ENCODE measurements at regions not wholly inside any gene's neighbourhood (a gene's known extent, or its start where the extent isn't known, plus 50 kb on each side); places are given as distances from the start of the nearest gene placed in this dataset.

DNA sequence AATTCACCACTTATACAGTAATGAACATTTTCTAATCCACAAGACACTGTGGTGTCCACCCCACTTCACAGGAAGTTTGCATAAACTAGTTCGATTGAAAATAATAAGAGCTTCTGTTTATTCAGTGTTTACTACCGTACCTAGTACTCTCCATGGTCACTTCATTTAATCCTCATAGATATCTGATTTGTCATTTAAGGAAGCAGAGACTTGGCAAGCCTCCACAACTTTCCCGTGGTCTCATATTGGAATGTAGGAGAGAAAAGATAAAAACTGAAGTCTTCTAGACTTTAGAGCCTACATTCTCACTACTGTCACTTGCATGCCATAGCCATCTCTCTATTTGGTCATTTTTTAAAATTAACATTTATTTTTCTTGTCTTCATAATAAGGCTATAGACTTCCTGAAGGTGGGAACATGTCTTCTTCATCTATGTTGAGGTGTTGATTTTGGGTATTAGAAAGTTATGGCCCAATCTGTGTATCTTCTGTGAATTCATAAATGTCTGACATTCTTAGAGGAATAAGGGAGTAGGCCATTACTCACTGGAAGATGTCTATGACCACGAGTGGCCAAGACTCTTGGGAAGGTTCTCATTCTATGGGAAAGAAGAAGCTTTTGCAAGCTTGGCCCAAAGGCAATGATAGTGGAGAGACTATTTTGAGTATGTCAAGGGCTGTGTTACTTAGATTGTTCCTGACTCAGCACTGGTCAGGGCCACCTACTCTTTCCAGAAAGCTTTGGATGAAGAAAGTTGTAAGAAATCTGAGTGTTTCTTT is 423.7 kb downstream of the LRIG3 start:
- TF ChIP-seq, protein P1, sequence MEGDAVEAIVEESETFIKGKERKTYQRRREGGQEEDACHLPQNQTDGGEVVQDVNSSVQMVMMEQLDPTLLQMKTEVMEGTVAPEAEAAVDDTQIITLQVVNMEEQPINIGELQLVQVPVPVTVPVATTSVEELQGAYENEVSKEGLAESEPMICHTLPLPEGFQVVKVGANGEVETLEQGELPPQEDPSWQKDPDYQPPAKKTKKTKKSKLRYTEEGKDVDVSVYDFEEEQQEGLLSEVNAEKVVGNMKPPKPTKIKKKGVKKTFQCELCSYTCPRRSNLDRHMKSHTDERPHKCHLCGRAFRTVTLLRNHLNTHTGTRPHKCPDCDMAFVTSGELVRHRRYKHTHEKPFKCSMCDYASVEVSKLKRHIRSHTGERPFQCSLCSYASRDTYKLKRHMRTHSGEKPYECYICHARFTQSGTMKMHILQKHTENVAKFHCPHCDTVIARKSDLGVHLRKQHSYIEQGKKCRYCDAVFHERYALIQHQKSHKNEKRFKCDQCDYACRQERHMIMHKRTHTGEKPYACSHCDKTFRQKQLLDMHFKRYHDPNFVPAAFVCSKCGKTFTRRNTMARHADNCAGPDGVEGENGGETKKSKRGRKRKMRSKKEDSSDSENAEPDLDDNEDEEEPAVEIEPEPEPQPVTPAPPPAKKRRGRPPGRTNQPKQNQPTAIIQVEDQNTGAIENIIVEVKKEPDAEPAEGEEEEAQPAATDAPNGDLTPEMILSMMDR (IDR thresholded peaks at IDR 0.05; ENCODE audit: insufficient read depth, low read depth, low read length) = no peak

GRCh38 chr12:58500399-58500798 is 419.9 kb downstream of the LRIG3 start:
- peak; percentile 48 for DNase-seq (ENCODE audit: low read depth)
- H3K4me3 ChIP-seq (ENCODE audit: low read depth, low read length) = no peak overlapping the region
- TF ChIP-seq, protein P1 (IDR thresholded peaks at IDR 0.05; ENCODE audit: insufficient read depth, low read depth, low read length) = no peak

More for the DNA sequence above, 423.7 kb downstream of the LRIG3 start:
- DNase-seq (ENCODE audit: low read depth) = no peak
- no peak overlapping the region for H3K4me3 ChIP-seq (ENCODE audit: low read depth, low read length)

- DNase-seq (ENCODE audit: low read depth) = peak; percentile 78
Observed at GRCh38 chr12:58502226-58502625, 418.1 kb downstream of the LRIG3 start.

DNA sequence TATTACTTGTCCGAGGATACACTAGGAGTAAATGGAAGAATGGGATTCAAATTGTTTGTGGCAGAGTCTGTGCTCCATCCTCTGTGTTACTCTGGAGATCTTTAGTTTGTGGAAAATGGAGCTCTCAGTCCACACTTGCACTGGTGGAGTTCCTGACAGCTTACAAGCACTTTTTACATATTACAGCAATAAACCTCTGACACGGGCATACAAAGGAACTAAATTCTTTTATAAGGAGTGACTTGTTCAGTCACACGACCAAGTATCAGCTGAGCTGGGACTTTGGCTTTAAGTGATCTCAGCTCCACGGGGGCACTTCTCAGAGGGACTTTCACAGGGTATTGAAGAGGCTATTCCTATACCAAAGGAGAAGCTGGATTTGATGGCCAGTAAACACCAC is 417.5 kb downstream of the LRIG3 start:
- H3K4me3 ChIP-seq (ENCODE audit: low read depth, low read length) = no peak overlapping the region
- peak; percentile 67 for DNase-seq (ENCODE audit: low read depth)
- TF ChIP-seq, protein P1 (IDR thresholded peaks at IDR 0.05; ENCODE audit: insufficient read depth, low read depth, low read length) = no peak

More at GRCh38 chr12:58502226-58502625, 418.1 kb downstream of the LRIG3 start:
- TF ChIP-seq, protein P1 (IDR thresholded peaks at IDR 0.05; ENCODE audit: insufficient read depth, low read depth, low read length) = no peak
- H3K4me3 ChIP-seq (ENCODE audit: low read depth, low read length) = no peak overlapping the region

DNA sequence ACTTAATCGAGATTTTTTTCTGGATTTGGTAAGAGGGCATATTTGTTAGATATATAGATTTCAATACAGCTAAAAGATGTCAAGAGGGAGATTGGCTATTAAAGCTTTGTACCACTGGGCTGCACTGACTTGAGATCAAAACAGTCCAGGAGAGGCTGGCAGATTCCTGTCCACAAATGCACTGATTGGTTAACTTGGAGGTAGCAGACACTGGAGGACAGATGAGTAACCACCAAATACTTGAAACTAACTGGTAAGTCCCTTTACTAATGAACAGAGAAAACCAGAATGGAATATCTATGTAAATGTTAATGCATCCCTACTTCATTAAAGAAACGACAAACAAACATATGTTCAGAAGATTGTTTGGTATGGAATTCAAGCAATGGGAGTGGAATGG is 416.6 kb downstream of the LRIG3 start:
- DNase-seq (ENCODE audit: low read depth) = no peak
- TF ChIP-seq, protein P1 (IDR thresholded peaks at IDR 0.05; ENCODE audit: insufficient read depth, low read depth, low read length) = no peak
- no peak overlapping the region for H3K4me3 ChIP-seq (ENCODE audit: low read depth, low read length)

DNA sequence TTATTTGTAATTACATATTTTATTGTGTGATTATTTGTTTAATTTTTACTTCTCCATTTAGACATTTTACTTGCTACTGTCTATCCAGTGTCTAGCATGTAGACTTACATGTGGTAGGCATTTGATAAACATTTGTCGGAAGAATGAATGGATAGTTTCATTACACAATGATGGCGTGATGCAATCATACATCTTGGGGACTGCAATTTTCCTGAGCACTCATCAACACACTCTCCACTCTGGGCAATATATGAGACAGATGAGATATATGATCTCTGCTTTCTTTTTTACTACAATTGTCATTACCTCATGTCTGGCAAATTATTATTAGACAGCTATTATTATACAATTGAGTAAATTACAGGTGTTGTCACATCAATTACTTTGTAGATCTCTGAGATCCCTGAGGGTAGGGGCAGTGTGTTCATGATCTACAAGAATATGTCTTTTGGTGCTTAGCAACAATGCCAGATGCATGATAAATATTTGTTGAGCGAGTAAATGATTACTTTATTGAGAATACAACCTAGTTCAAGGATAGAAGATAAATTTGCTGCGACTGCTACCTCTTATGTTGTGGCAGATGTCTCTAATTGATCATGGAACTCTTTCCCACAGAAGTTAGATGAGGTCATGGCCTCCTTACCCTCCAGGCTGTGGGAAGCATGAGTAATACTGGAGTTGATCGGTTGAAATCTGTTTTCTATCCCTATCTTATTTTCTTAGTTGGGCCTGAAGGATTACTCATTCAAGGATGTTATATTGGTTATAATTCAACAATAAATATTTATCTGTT is 416.0 kb downstream of the LRIG3 start:
- TF ChIP-seq, protein P1 (IDR thresholded peaks at IDR 0.05; ENCODE audit: insufficient read depth, low read depth, low read length) = no peak
- no peak overlapping the region for H3K4me3 ChIP-seq (ENCODE audit: low read depth, low read length)
- DNase-seq (ENCODE audit: low read depth) = peak; percentile 70

All from fibroblast of villous mesenchyme (primary cell).